ENCODE measurements at regions not wholly inside any gene's neighbourhood (a gene's known extent, or its start where the extent isn't known, plus 50 kb on each side); places are given as distances from the start of the nearest gene placed in this dataset.

DNA sequence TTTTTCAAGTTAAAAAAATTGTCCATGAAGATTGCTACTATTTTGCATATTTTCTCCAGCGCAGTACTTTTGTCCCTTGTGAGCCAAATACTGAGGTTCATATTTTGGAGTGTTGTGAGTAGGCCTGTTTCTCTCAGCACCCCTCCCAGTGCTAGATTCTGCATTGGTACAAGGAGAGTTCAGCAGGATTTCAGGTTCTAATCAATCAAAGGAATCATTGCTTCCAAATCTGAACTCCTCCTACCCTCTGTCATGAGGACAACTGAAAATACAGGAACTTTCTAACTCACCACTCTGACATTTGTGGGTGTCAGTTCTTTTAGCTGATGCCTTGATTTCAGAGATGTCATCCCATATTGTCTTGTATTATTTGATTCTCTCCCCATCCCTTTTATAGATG lies 299.9 kb downstream of the FZD1 start:
- no peak overlapping the region for H3K4me3 ChIP-seq (ENCODE audit: low read length, poor library complexity, severe bottlenecking)
- H2AFZ ChIP-seq (ENCODE audit: low read length) = no peak overlapping the region
- H3F3A ChIP-seq (ENCODE audit: low read depth) = no peaks in the 10 kb centered on the region
- no peaks in the 10 kb centered on the region for H3K9me2 ChIP-seq (replicated peaks; ENCODE audit: low read depth, low read length)
- no peaks in the 10 kb centered on the region for H3K27me3 ChIP-seq (ENCODE audit: insufficient read depth, low read length, poor library complexity, severe bottlenecking)
- H3K9ac ChIP-seq (ENCODE audit: low read depth, low read length, poor library complexity, severe bottlenecking) = no peak overlapping the region
- H3K4me2 ChIP-seq (ENCODE audit: low read depth, low read length, poor library complexity, severe bottlenecking) = no peak overlapping the region
- H3K79me2 ChIP-seq (ENCODE audit: insufficient read depth, low read length) = no peaks in the 10 kb centered on the region
- H3K9me3 ChIP-seq (ENCODE audit: insufficient read depth, low read depth, low read length) = no peaks in the 10 kb centered on the region
- no peaks in the 10 kb centered on the region for H4K20me1 ChIP-seq (ENCODE audit: insufficient read depth, low read length, poor library complexity, severe bottlenecking)
- TF ChIP-seq, protein P1, sequence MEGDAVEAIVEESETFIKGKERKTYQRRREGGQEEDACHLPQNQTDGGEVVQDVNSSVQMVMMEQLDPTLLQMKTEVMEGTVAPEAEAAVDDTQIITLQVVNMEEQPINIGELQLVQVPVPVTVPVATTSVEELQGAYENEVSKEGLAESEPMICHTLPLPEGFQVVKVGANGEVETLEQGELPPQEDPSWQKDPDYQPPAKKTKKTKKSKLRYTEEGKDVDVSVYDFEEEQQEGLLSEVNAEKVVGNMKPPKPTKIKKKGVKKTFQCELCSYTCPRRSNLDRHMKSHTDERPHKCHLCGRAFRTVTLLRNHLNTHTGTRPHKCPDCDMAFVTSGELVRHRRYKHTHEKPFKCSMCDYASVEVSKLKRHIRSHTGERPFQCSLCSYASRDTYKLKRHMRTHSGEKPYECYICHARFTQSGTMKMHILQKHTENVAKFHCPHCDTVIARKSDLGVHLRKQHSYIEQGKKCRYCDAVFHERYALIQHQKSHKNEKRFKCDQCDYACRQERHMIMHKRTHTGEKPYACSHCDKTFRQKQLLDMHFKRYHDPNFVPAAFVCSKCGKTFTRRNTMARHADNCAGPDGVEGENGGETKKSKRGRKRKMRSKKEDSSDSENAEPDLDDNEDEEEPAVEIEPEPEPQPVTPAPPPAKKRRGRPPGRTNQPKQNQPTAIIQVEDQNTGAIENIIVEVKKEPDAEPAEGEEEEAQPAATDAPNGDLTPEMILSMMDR (conservative IDR thresholded peaks at IDR 0.05; ENCODE audit: low read length) = no peak
- TF ChIP-seq EZH2phosphoT487 (IDR thresholded peaks at IDR 0.05; ENCODE audit: borderline replicate concordance) = no peak
- no peaks in the 10 kb centered on the region for H3K4me1 ChIP-seq (ENCODE audit: insufficient read depth, low read length, poor library complexity, severe bottlenecking)
- no peaks in the 10 kb centered on the region for H3K36me3 ChIP-seq (ENCODE audit: insufficient read depth, low read length)

DNA sequence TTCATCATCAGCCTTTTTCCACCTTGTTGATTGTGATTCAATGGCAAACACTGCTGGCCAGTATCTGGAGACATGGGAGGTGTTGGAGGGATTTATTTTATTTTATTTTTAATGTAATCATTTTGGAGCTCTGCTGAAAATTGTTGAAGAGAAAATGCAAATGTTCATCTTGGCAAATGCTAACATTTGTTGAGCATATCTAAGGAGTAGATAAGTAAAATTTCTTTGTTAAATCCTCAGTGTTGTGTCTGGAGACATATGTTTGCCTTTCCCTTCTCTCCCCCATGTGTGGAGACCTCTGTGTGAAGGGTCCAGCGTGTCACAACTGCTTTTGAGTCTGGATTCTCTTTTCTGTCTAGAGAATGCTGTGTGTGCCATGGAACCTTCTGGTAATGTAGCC lies 300.3 kb downstream of the FZD1 start:
- H3K4me1 ChIP-seq (ENCODE audit: insufficient read depth, low read length, poor library complexity, severe bottlenecking) = no peaks in the 10 kb centered on the region
- no peaks in the 10 kb centered on the region for H3K79me2 ChIP-seq (ENCODE audit: insufficient read depth, low read length)
- TF ChIP-seq EZH2phosphoT487 (IDR thresholded peaks at IDR 0.05; ENCODE audit: borderline replicate concordance) = no peak
- TF ChIP-seq, protein P1 (conservative IDR thresholded peaks at IDR 0.05; ENCODE audit: low read length) = no peak

DNA sequence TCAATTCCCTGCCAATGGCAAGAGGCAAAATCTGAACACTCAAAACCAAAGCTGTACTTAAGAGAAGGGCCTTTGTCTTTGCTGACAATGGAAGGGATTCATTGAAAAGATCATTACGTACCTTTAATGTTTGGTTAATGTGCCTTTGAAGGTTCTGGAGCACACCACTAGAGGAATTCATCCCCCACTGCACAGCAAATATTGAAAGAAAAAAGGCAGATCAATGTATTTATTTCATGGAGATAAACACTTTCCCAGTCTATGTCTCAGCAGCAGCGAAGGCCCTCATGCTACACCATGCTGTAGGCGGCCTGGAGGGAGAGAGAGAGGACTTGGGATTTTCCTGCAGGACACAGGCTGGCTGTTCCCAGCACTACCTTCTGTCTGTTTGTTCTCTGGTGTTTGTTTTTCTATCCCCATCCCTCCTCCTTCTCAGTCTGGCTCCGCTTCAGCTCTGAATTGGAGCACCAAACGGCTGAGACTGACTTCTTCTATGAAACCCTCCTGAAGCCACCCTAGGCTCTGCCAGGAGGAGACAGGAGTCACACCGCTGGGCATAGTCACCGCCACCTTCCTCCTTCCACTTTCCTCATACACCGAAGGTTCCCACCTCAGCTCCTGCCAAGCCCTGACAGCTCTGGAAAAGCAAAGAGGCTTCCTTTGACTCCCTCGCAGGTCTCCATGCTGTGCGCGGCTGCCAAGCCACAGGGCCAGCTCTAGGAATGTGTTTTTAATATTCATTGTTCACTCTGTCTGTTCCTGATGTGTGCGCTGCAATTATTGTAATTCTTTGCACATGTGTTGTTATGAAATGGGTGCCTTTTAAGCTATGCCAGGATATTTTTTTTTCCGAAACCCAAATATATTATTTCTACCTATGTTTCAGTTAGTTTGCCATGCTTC lies 301.5 kb downstream of the FZD1 start:
- H3K4me3 ChIP-seq (ENCODE audit: low read length, poor library complexity, severe bottlenecking) = no peak overlapping the region
- H3K36me3 ChIP-seq (ENCODE audit: insufficient read depth, low read length) = no peaks in the 10 kb centered on the region
- no peak overlapping the region for H3K9ac ChIP-seq (ENCODE audit: low read depth, low read length, poor library complexity, severe bottlenecking)
- H3K27me3 ChIP-seq (ENCODE audit: insufficient read depth, low read length, poor library complexity, severe bottlenecking) = no peaks in the 10 kb centered on the region
- TF ChIP-seq, protein P1 (conservative IDR thresholded peaks at IDR 0.05; ENCODE audit: low read length) = no peak
- no peak for TF ChIP-seq EZH2phosphoT487 (IDR thresholded peaks at IDR 0.05; ENCODE audit: borderline replicate concordance)
- no peaks in the 10 kb centered on the region for H3K4me1 ChIP-seq (ENCODE audit: insufficient read depth, low read length, poor library complexity, severe bottlenecking)
- no peaks in the 10 kb centered on the region for H4K20me1 ChIP-seq (ENCODE audit: insufficient read depth, low read length, poor library complexity, severe bottlenecking)
- no peaks in the 10 kb centered on the region for H3K9me3 ChIP-seq (ENCODE audit: insufficient read depth, low read depth, low read length)
- H2AFZ ChIP-seq (ENCODE audit: low read length) = no peak overlapping the region
- no peaks in the 10 kb centered on the region for H3K79me2 ChIP-seq (ENCODE audit: insufficient read depth, low read length)
- no peaks in the 10 kb centered on the region for H3F3A ChIP-seq (ENCODE audit: low read depth)
- no peak overlapping the region for H3K4me2 ChIP-seq (ENCODE audit: low read depth, low read length, poor library complexity, severe bottlenecking)
- H3K9me2 ChIP-seq (replicated peaks; ENCODE audit: low read depth, low read length) = no peaks in the 10 kb centered on the region

More for the DNA sequence above, 300.3 kb downstream of the FZD1 start:
- no peak overlapping the region for H3K9ac ChIP-seq (ENCODE audit: low read depth, low read length, poor library complexity, severe bottlenecking)
- no peak overlapping the region for H3K4me2 ChIP-seq (ENCODE audit: low read depth, low read length, poor library complexity, severe bottlenecking)
- no peak overlapping the region for H3K4me3 ChIP-seq (ENCODE audit: low read length, poor library complexity, severe bottlenecking)
- no peaks in the 10 kb centered on the region for H3K9me2 ChIP-seq (replicated peaks; ENCODE audit: low read depth, low read length)
- H3K36me3 ChIP-seq (ENCODE audit: insufficient read depth, low read length) = no peaks in the 10 kb centered on the region
- H4K20me1 ChIP-seq (ENCODE audit: insufficient read depth, low read length, poor library complexity, severe bottlenecking) = no peaks in the 10 kb centered on the region
- no peaks in the 10 kb centered on the region for H3K9me3 ChIP-seq (ENCODE audit: insufficient read depth, low read depth, low read length)
- no peak overlapping the region for H2AFZ ChIP-seq (ENCODE audit: low read length)
- no peaks in the 10 kb centered on the region for H3F3A ChIP-seq (ENCODE audit: low read depth)
- no peaks in the 10 kb centered on the region for H3K27me3 ChIP-seq (ENCODE audit: insufficient read depth, low read length, poor library complexity, severe bottlenecking)
